MV-4-11 (cell line): ENCODE measurements at regions not wholly inside any gene's neighbourhood (a gene's known extent, or its start where the extent isn't known, plus 50 kb on each side); places are given as distances from the start of the nearest gene placed in this dataset.

Experiments used
- DNase-seq: peaks from one replicate; lab custom pipeline; 2025; lab: John Stamatoyannopoulos, UW

- DNase-seq: no peak
These were observed 159.8 kb downstream of the OR13H1 start for GRCh38 chrX:131703646-131704045.

- no peak for DNase-seq
These were observed 160.3 kb downstream of the OR13H1 start for GRCh38 chrX:131704136-131704695.

GRCh38 chrX:131709553-131709952, 165.7 kb downstream of the OR13H1 start:
- DNase-seq: no peak

GRCh38 chrX:131711478-131711867, 167.6 kb downstream of the OR13H1 start:
- no peak for DNase-seq

- DNase-seq: no peak
These were observed 179.8 kb downstream of the OR13H1 start for GRCh38 chrX:131723646-131724045.

- no peak for DNase-seq
These were observed 180.4 kb downstream of the OR13H1 start for GRCh38 chrX:131724292-131724691.

GRCh38 chrX:131725001-131725654, 181.3 kb downstream of the OR13H1 start:
- DNase-seq: peak; percentile 23

- DNase-seq: no peak
These were observed 183.9 kb downstream of the OR13H1 start for GRCh38 chrX:131727778-131728177.

- DNase-seq: no peak
These were observed 184.6 kb downstream of the OR13H1 start for GRCh38 chrX:131728295-131729145.

- no peak for DNase-seq
These were observed 185.4 kb downstream of the OR13H1 start for GRCh38 chrX:131729295-131729694.

GRCh38 chrX:131734621-131735020, 190.7 kb downstream of the OR13H1 start:
- no peak for DNase-seq

- DNase-seq: no peak
These were observed 191.3 kb downstream of the OR13H1 start for GRCh38 chrX:131735127-131735526.

GRCh38 chrX:131739823-131740222, 195.9 kb downstream of the OR13H1 start:
- peak; percentile 87 for DNase-seq

- DNase-seq: no peak
These were observed 197.3 kb downstream of the OR13H1 start for GRCh38 chrX:131741103-131741581.

GRCh38 chrX:131745942-131746489, 202.1 kb downstream of the OR13H1 start:
- no peak for DNase-seq

- DNase-seq: no peak
These were observed 202.7 kb downstream of the OR13H1 start for GRCh38 chrX:131746491-131746968.

- no peak for DNase-seq
These were observed 203.3 kb downstream of the OR13H1 start for GRCh38 chrX:131747173-131747572.

- no peak for DNase-seq
These were observed 208.8 kb downstream of the OR13H1 start for GRCh38 chrX:131752493-131753198.

- no peak for DNase-seq
These were observed 218.9 kb downstream of the OR13H1 start for GRCh38 chrX:131762802-131763234.

GRCh38 chrX:131763674-131764073, 219.8 kb downstream of the OR13H1 start:
- no peak for DNase-seq

GRCh38 chrX:131764216-131764615, 220.3 kb downstream of the OR13H1 start:
- no peak for DNase-seq
